ENCODE measurements at regions not wholly inside any gene's neighbourhood (a gene's known extent, or its start where the extent isn't known, plus 50 kb on each side); places are given as distances from the start of the nearest gene placed in this dataset.
"Not testable (repeated sequence)": the region's sequence is repeated elsewhere in the genome, so short reads cannot be mapped to it uniquely, and the experiment has no call there.

- no peak for DNase-seq
These were observed 58.0 kb upstream of the FBXO11 start for GRCh38 chr2:47964277-47964676.

DNA sequence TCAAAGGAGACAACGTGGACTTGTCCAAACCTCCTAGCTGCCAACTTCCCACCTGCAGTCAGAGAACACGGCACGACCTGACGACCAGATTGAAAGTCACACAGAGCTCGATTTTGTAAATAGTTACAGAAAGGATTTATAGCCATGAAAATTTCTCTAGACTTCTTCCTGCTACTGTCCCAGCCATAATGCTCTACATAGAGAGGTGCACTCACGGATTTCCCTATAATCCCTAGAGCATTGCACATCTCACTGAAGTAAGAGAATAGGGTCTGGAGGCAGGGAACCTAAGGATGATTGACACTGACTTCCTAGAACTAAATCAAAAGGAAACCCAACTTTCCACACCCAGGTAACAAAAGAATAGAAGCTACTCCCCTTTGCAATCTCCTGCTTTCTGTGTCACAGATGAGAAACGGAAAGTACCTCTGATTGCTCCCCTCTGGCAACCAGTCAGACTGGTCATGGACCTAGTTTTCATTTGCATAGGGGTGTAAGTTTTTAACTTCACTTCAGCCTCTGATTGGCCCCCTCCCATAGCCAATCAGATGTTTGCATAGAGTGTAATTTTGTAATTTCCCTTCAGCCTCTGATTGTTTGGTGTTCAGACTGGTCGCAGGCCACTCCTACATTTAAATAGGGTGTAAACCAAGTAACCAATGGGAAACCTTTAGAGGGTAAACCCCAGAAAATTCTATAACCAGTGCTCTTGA, 58.6 kb upstream of the FBXO11 start:
- no peak for DNase-seq

GRCh38 chr2:47976728-47977127, 70.4 kb upstream of the FBXO11 start:
- DNase-seq = not testable (repeated sequence)

DNA sequence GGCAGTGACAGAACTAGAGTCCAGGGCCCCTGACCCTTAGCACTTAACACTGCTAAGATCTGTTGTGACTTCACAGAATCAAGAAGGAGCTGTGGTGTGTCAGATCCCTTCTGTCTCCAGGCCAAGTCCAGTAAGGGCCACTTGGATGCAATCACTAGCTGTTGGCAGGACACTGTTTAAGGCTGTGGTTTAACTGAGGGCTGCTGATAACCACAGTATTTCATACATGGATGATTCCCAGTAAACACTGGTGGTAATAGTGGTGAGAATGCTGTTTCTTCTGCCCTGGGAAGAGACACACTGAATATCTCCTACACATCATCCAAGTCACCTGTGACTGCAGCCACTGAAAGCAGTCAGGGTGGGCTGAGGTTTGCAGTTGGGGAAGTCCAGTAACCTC, 77.7 kb upstream of the FBXO11 start:
- no peak for DNase-seq

DNA sequence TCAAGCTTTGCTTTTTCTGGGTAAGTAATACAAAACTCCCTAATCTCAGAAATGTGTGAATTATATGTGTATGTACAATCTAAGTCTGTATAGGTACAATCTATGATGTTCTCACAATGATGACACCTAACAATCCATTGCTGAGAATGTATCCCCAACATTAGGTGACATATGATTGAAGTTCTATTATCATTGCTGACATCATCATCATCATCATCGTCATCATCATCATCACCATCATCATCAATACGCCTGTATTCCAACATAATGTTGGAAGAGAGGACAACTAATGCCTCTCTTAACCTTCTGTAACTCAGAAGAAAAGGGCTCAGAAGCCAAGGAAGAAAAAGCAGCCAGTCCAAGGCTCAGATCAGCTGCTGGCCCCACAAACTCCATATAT, 84.2 kb upstream of the FBXO11 start:
- DNase-seq = no peak

GRCh38 chr2:47992671-47993070, 86.4 kb upstream of the FBXO11 start:
- DNase-seq = no peak

GRCh38 chr2:47996808-47997207, 90.5 kb upstream of the FBXO11 start:
- DNase-seq = no peak

GRCh38 chr2:47999512-47999911, 93.2 kb upstream of the FBXO11 start:
- DNase-seq = no peak

- no peak for DNase-seq
These were observed 95.2 kb upstream of the FBXO11 start for GRCh38 chr2:48001498-48001897.

GRCh38 chr2:48006094-48006493, 99.8 kb upstream of the FBXO11 start:
- DNase-seq = no peak

DNA sequence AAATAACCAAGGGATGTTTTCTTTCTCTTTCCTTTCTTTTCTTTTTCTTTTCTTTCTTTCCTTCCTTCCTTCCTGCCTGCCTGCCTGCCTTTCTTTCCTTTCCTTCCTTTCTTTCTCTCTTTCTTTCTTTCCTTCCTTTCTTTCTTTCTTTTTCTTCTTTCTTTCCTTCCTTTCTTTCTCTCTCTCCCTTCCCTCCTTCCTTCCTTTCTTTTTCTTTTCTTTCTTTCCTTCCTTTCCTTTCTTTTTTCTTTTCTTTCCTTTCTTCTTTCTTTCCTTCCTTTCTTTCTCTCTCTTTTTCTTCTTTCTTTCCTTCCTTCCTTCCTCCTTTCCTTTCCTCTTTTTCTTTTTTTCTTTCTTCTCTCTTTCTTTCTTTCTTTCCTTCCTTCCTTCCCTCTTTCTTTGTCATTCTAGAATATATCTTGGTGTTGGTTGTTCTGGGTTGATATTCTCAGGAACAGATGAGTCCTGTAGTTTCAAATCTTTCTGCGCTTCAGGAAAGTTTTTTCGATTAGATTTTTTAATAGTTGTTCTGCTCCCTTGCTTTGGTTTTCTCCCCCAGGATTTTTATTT, 101.5 kb upstream of the FBXO11 start:
- DNase-seq = no peak

- no peak for DNase-seq
These were observed 103.0 kb upstream of the FBXO11 start for GRCh38 chr2:48009256-48009655.

DNA sequence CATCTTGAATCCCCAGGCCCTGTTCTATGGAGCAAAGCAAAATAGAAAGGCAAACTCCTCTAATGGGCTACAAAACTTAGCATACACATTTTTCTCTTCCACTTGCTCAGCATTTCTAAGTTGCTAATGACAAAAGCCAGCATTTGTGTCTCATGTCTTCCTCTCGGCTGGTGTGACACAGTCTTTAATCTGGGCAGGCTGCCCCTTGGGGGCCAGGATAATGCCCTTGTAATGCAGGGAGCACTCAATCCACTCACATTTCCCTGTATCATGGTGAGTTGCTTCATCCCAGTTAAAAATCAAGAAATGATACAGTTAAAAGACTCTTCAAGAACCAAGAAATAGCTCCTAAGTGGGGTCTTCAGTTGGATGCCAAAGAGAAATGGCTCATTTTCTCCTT, 109.1 kb upstream of the FBXO11 start:
- no peak for DNase-seq

DNA sequence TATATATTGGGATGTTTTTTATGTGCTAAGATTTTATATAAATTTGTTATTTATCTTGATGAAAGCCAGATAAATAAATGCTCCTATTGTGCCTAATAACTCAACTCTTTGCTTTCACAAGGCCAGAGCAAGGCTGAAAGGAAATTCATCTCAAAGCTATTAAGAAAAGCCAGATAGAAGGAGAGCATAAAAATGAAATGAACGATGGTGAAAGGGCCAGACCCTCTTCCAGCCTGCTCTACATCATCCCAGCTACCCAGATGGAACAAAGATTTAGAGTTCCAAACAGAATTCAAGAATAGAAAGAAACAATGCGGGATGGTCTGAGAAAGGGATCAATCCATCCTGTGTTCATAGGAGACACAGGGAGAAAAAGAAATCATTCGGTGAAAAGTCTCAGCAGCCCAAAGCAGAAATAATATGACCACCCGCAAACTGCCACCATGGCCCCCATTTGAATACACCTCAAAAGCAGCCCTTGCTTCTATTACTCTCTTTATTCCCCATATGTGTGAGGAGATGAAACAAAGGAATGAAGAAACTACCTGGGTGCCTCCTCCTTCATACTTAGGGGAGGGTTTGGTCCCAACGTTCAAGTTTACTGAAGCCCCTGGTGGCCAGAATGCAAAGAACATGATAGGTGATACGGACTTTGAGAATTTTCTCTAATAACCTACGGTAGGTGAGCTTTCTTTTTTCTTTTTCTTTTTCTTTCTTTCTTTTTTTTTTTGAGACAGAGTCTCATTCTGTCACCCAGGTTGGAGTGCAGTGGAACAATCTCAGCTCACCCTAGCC, 110.1 kb upstream of the FBXO11 start:
- DNase-seq = no peak

DNA sequence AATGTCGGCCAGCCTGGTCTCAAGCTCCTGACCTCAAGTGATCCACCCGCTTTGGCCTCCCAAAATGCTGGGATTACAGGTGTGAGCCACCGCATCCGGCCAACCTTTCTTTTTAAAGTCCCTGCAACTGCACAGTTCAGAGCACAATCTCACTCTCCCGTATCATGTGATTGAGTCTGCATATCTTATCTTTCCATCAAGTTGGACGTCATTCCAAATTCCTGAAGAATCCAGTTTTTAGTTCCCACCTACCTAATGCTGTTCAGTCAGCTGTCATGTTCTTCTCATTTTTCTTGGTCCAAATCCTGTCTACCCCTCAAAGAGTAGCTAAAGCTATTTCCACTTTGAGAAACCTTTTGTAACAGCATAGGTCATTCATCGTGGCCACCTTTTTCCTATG, 110.8 kb upstream of the FBXO11 start:
- DNase-seq = no peak

- no peak for DNase-seq
These were observed 112.2 kb upstream of the FBXO11 start for GRCh38 chr2:48018480-48018879.

DNA sequence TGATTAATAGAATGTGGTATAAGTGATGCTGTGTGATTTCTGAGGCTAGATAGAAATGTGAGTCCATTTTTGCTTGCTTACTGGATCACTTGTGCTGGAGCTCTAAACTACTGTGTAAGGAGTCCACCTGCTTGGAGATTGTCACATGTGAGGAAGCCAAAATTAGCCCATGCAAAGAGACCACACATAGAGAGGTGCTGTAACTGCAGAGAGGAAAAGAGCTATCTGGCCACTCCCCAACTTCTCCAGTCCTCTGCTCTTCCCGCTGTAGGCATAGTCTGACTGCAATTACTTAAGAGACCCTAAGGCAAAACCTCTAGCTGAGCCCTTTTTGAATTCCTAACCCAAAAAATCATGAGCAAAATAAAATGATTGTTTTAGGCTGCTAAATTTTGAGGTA, 120.6 kb upstream of the FBXO11 start:
- no peak for DNase-seq

DNA sequence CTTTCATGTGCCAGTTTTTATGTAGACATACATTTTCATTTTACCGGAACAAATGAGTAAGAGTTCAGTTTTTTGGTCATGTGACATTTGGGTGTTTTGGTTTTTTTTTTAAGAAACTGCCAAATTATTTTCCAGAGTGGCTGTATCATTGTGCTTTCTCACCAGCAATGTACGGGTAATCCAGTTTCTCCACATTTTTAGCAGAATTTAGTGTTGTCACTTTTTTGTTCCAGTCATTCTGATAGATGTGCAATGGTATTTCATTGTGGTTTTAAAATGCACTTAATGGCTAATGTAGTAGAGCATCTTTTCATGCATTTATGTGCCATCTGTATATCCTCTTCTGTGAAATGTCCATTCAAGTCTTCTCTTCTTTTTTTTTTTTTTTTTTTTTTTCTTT, 126.5 kb upstream of the FBXO11 start:
- no peak for DNase-seq

DNA sequence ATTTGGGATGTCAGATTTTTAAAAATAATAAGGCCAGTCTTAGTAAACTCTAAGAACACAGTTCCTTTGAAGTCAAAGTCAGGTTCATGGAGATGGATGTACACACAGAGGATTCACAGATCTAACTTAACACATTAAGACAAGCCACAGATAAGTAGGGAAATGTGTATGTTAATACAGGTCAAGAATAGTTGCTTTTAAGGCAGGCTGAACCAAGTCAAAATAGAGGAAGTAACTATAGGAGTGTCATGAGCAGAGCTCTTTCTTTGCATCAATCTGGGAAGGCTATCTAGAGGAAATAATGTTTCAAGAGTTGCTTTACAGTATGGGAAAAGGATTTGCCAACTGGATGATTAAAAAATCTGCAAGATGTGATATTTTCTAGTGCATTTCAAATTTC, 128.0 kb upstream of the FBXO11 start:
- DNase-seq = no peak

GRCh38 chr2:48036312-48036711, 130.0 kb upstream of the FBXO11 start:
- no peak for DNase-seq

DNA sequence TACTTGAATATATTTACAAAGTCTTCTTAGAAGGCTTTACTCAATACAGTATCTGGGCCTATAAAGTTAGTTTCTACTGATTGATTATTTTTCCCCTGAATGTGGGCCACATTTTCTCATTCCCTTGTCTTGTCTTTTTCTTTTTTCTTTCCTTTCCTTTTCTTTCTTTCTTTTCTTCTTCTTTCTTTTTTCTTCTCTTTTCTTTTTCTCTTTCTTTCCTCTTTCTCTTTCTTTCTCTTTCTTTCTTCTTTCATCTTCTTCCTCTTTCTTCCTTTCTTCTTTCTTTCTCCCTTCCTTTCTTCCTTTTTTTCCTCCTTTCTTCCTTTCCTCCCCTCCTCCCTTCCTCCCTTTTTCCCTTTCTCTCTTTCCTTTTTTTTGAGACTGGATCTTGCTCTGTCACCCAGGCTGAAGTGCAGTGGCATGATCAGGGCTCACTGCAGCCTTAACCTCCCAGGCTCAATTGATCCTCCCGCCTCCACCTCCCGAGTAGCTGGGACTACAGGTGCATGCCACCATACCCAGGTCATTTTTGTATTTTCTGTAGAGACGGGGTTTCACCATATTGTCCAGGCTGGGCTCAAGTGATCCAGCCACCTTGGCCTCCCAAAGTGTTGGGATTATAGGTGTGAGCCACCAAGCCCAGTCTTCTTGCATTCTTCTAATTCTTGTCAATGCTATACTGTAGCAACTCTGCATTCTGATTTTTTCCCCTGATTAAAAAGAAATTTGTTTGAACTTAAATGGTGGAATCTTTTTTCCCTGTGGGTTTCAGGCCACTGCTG, 133.1 kb upstream of the FBXO11 start:
- no peak for DNase-seq

- DNase-seq = no peak
These were observed 136.9 kb upstream of the FBXO11 start for GRCh38 chr2:48043131-48043700.

DNA sequence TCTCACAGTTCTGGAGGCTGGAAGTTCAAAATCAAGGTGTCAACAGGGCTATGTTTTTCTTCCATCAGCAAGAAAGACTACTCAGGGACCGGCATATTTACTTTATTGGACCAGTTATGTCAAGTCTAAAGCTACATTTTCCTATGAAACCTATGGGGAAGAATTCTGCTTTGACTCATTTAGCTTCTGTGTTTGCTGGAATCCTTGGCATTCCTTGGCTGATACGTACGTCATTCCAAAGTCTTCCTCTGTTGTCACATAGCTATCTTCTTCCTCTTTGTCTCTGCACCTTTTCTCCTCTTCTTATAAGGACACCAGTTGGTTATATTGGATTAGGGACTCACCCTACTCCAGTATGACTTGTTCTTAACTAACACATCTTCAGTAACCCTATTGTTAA, 137.4 kb upstream of the FBXO11 start:
- no peak for DNase-seq
